ENCODE measurements at regions not wholly inside any gene's neighbourhood (a gene's known extent, or its start where the extent isn't known, plus 50 kb on each side); places are given as distances from the start of the nearest gene placed in this dataset.

DNA sequence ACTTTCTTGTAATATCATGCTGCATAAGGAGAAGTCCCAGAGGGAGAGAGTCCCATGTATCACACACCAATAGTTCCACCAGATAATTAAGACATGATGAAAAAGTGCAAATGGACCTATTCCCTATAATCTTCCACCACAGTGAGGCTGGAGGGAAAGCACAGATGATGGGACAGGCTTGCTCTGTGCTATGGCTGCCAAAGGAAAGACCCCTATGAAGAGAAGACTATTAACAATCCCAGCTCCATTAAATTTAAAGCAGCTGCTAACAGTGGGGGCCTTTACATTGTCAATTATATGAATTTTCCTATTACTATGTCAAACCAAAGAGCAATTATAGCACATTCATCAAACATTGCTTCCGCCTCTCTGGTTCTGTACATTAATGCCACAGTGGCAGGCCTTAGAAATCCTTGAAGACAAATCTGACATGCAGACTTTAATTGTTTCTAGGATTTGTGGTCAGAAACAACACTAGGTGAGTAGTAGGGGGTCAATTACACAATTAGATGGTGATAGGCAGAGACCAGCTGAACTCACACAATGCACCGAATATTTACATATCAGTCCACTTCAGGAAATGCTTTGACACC, 551.3 kb downstream of the TLE1 start:
- Histone ChIP-seq H3K4me1 (ENCODE audit: control insufficient read depth, extremely low read depth, insufficient read depth, low read length) (no peaks in the 10 kb centered on the region), H3K9me3 (ENCODE audit: control insufficient read depth, low read depth, low read length) (no peaks in the 10 kb centered on the region), H3K4me2 (ENCODE audit: control insufficient read depth, extremely low read depth, insufficient read depth, low read depth, low read length) (no peak overlapping the region), H4K20me1 (ENCODE audit: control insufficient read depth, extremely low read depth, insufficient read depth, low read length) (no peaks in the 10 kb centered on the region), H3K79me2 (ENCODE audit: control insufficient read depth, insufficient read depth, low read length) (no peaks in the 10 kb centered on the region), H3K36me3 (ENCODE audit: control insufficient read depth in 2 of 2, extremely low read depth in 1 of 2, insufficient read depth in 2 of 2, low read length in 2 of 2) (no peaks in the 10 kb centered on the region), H3K27ac (ENCODE audit: control insufficient read depth, insufficient read depth, low read length) (no peak overlapping the region), H2AFZ (ENCODE audit: control insufficient read depth, low read length) (no peak overlapping the region), H3K9me1 (ENCODE audit: control insufficient read depth, extremely low read depth, insufficient read depth, low read length) (no peaks in the 10 kb centered on the region), H3K4me3 (ENCODE audit: control insufficient read depth in 2 of 3, extremely low read depth in 1 of 3, insufficient read depth in 2 of 3, low read depth in 1 of 3, low read length in 3 of 3) (no peak overlapping the region), H3K9ac (ENCODE audit: control insufficient read depth, extremely low read depth, insufficient read depth, low read length) (no peak overlapping the region), H3K27me3 (ENCODE audit: control insufficient read depth, extremely low read depth, insufficient read depth, low read length) (no peaks in the 10 kb centered on the region)
- FAIRE-seq (no peak), DNase-seq (ENCODE audit: low read depth, low spot score) (no peak)
- dilution Hi-C loops (cut with MboI; ENCODE audit: extremely low pct_ligation_motif_present, low sequenced_read_pairs): no loop called here
- TF ChIP-seq, protein P1, sequence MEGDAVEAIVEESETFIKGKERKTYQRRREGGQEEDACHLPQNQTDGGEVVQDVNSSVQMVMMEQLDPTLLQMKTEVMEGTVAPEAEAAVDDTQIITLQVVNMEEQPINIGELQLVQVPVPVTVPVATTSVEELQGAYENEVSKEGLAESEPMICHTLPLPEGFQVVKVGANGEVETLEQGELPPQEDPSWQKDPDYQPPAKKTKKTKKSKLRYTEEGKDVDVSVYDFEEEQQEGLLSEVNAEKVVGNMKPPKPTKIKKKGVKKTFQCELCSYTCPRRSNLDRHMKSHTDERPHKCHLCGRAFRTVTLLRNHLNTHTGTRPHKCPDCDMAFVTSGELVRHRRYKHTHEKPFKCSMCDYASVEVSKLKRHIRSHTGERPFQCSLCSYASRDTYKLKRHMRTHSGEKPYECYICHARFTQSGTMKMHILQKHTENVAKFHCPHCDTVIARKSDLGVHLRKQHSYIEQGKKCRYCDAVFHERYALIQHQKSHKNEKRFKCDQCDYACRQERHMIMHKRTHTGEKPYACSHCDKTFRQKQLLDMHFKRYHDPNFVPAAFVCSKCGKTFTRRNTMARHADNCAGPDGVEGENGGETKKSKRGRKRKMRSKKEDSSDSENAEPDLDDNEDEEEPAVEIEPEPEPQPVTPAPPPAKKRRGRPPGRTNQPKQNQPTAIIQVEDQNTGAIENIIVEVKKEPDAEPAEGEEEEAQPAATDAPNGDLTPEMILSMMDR (optimal IDR thresholded peaks at IDR 0.05 in 1 of 3, IDR thresholded peaks at IDR 0.05 in 1 of 3, conservative IDR thresholded peaks at IDR 0.05 in 1 of 3; ENCODE audit: extremely low read depth in 1 of 3, insufficient read depth in 2 of 3, low read length in 3 of 3): no peak
- TF ChIP-seq EZH2 (IDR thresholded peaks at IDR 0.05; ENCODE audit: low read length): no peak

DNA sequence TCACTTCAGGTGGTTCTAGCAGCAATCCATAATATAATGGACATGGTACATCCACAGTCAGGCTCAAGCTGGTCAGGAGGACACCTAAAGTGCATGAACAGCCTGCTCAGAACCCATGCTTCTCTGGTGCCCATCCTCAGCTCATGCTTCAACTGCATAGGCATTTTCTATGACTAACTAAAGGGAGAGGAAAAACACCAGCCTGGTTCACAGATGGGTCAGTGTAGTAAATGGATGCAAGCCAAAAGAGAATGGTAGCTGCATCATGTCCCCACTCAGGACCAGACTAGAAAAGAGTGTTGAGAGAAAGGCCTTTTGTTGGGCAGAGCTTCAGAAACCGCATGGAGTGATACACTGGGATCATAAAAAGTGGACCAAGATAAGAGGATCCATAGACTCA, 556.6 kb downstream of the TLE1 start:
- Histone ChIP-seq H2AFZ (ENCODE audit: control insufficient read depth, low read length) (no peak overlapping the region), H3K79me2 (ENCODE audit: control insufficient read depth, insufficient read depth, low read length) (no peaks in the 10 kb centered on the region), H3K36me3 (ENCODE audit: control insufficient read depth in 2 of 2, extremely low read depth in 1 of 2, insufficient read depth in 2 of 2, low read length in 2 of 2) (no peaks in the 10 kb centered on the region), H3K4me2 (ENCODE audit: control insufficient read depth, extremely low read depth, insufficient read depth, low read depth, low read length) (no peak overlapping the region), H3K9me3 (ENCODE audit: control insufficient read depth, low read depth, low read length) (no peaks in the 10 kb centered on the region), H3K27ac (ENCODE audit: control insufficient read depth, insufficient read depth, low read length) (no peak overlapping the region), H3K4me3 (ENCODE audit: control insufficient read depth in 2 of 3, extremely low read depth in 1 of 3, insufficient read depth in 2 of 3, low read depth in 1 of 3, low read length in 3 of 3) (no peak overlapping the region), H3K4me1 (ENCODE audit: control insufficient read depth, extremely low read depth, insufficient read depth, low read length) (no peaks in the 10 kb centered on the region), H3K27me3 (ENCODE audit: control insufficient read depth, extremely low read depth, insufficient read depth, low read length) (no peaks in the 10 kb centered on the region), H4K20me1 (ENCODE audit: control insufficient read depth, extremely low read depth, insufficient read depth, low read length) (no peaks in the 10 kb centered on the region), H3K9me1 (ENCODE audit: control insufficient read depth, extremely low read depth, insufficient read depth, low read length) (no peaks in the 10 kb centered on the region), H3K9ac (ENCODE audit: control insufficient read depth, extremely low read depth, insufficient read depth, low read length) (no peak overlapping the region)
- DNase-seq (ENCODE audit: low read depth, low spot score) (no peak), FAIRE-seq (peak; percentile 26)
- dilution Hi-C loops (cut with MboI; ENCODE audit: extremely low pct_ligation_motif_present, low sequenced_read_pairs): no loop called here
- no peak for TF ChIP-seq EZH2 (IDR thresholded peaks at IDR 0.05; ENCODE audit: low read length)
- TF ChIP-seq, protein P1 (optimal IDR thresholded peaks at IDR 0.05 in 1 of 3, IDR thresholded peaks at IDR 0.05 in 1 of 3, conservative IDR thresholded peaks at IDR 0.05 in 1 of 3; ENCODE audit: extremely low read depth in 1 of 3, insufficient read depth in 2 of 3, low read length in 3 of 3): no peak
